Activated CD4-positive, alpha-beta memory T cell treated with anti-CD3 and anti-CD28 coated beads for 36 hours (primary cell): ENCODE measurements at regions not wholly inside any gene's neighbourhood (a gene's known extent, or its start where the extent isn't known, plus 50 kb on each side); places are given as distances from the start of the nearest gene placed in this dataset.

Source experiments
- CTCF ChIA-PET: fragments of 350-600 bp; sonication (Branson Sonifier 250); formaldehyde crosslinking; loops from one replicate; lab custom pipeline; 2021; ENCODE audit warnings: antibody characterized with exemption, inconsistent platforms; lab: Charles Lee
- POLR2A ChIA-PET: fragments of 350-600 bp; sonication (Branson Sonifier 250); formaldehyde crosslinking; loops from one replicate; lab custom pipeline; 2021; ENCODE audit warnings: antibody characterized with exemption; lab: Charles Lee
- DNase-seq: peaks from one replicate; pipeline ENCODE4 v3.0.0-alpha.2; 2020
- H3K27ac Mint-ChIP-seq: one replicate; pipeline ENCODE4 v1.8.0; 2021; ENCODE audit warnings: mixed read lengths
- H3K27me3 Mint-ChIP-seq: one replicate; pipeline ENCODE4 v1.8.0; 2021; ENCODE audit warnings: mixed read lengths
- H3K36me3 Mint-ChIP-seq: one replicate; pipeline ENCODE4 v1.8.0; 2021; ENCODE audit warnings: mixed read lengths
- H3K4me1 Mint-ChIP-seq: one replicate; pipeline ENCODE4 v1.8.0; 2021; ENCODE audit warnings: low read depth, mixed read lengths
- H3K4me3 Mint-ChIP-seq: one replicate; pipeline ENCODE4 v1.8.0; 2021; ENCODE audit warnings: mild to moderate bottlenecking, mixed read lengths
- H3K9me3 Mint-ChIP-seq: one replicate; pipeline ENCODE4 v1.8.0; 2021; ENCODE audit warnings: mixed read lengths
- intact Hi-C: fragments of 100-400 bp; cut with micrococcal nuclease; formaldehyde crosslinking; loops from one replicate; pipeline ENCODE4 v1.15.1; 2023

DNA sequence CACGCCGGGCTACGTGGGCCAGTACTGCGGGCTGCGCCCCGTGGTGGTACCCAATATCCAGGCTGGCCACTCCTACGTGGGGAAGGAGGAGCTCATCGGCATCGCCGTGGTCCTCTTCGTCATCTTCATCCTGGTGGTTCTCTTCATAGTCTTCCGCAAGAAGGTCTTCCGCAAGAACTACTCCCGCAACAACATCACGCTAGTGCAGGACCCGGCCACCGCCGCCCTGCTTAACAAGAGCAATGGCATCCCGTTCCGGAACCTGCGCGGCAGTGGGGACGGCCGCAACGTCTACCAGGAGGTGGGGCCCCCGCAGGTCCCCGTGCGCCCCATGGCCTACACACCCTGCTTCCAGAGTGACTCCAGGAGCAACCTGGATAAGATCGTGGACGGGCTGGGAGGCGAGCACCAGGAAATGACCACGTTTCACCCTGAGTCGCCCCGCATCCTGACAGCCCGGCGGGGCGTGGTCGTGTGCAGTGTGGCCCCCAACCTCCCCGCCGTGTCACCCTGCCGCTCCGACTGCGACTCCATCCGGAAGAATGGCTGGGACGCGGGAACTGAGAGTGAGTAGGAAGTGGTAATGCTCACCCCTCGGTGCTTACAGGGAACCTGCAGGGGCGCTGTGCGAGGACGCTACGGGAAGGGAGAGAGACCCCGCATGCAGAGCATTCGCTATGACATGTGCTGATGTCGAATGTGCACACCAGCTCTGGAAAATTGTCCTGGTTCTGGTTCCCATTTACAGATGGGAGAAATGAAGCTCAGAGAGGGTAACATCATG is 86.4 kb upstream of the MTNR1B start:
- POLR2A ChIA-PET, result no interaction called here
- intact Hi-C loops, result no loop called here
- H3K36me3 Mint-ChIP-seq, result no peaks in the 10 kb centered on the region
- H3K4me1 Mint-ChIP-seq, result no peaks in the 10 kb centered on the region
- H3K9me3 Mint-ChIP-seq, result no peaks in the 10 kb centered on the region
- peaks cover 2% of the 10 kb centered on the region for H3K27me3 Mint-ChIP-seq
- H3K27ac Mint-ChIP-seq, result no peak overlapping the region
- DNase-seq, result no peak
- H3K4me3 Mint-ChIP-seq, result no peak overlapping the region
- CTCF ChIA-PET, result no interaction called here

GRCh38 chr11:92885600-92885999 is 83.9 kb upstream of the MTNR1B start:
- H3K27ac Mint-ChIP-seq, result no peak overlapping the region
- H3K4me3 Mint-ChIP-seq, result no peak overlapping the region
- peaks cover 2% of the 10 kb centered on the region for H3K27me3 Mint-ChIP-seq
- ChIA-PET POLR2A (no interaction called here), CTCF (no interaction called here)
- DNase-seq, result no peak
- intact Hi-C loops, result no loop called here
- H3K36me3 Mint-ChIP-seq, result no peaks in the 10 kb centered on the region
- no peaks in the 10 kb centered on the region for H3K9me3 Mint-ChIP-seq
- no peaks in the 10 kb centered on the region for H3K4me1 Mint-ChIP-seq

DNA sequence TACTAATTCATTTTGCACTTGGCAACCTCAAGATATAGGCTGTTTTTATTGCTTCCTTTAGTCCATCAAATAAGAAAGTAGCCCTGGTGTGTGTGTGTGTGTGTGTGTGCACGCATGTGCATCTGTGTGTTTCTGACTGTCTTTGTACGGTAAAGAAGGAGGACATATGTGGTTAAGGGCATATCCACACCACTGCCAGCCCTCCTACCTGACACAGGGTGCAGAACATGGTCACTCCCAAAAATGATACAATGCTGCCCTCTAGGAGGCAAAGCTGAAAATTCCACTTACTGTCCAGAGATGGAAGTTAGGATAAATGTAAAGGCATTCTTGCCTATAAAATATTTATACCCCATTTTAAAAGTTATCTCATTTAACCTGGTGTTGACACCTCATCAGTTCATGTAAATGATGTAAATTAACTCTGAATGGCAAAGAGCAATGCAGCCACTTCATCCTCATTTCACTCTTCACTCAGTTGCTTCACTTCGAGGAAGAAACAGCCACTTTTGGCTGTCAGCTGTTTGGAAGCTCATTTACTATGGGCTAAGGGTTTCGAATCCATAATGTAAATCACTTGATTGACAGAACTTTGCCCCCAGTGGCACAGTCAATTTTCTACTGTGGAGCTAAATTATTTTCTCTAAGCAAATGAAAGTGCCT is 83.1 kb upstream of the MTNR1B start:
- POLR2A ChIA-PET, result no interaction called here
- CTCF ChIA-PET, result interaction anchor here (1.1 kb wide), 1 partner anchor 28 kb away, joined by 4 read pairs; no protein-coding TSS in a partner anchor
- intact Hi-C loops, result no loop called here
- H3K4me3 Mint-ChIP-seq, result no peak overlapping the region
- no peaks in the 10 kb centered on the region for H3K4me1 Mint-ChIP-seq
- H3K36me3 Mint-ChIP-seq, result no peaks in the 10 kb centered on the region
- no peak overlapping the region for H3K27ac Mint-ChIP-seq
- DNase-seq, result no peak
- H3K9me3 Mint-ChIP-seq, result no peaks in the 10 kb centered on the region
- peaks cover 2% of the 10 kb centered on the region for H3K27me3 Mint-ChIP-seq

DNA sequence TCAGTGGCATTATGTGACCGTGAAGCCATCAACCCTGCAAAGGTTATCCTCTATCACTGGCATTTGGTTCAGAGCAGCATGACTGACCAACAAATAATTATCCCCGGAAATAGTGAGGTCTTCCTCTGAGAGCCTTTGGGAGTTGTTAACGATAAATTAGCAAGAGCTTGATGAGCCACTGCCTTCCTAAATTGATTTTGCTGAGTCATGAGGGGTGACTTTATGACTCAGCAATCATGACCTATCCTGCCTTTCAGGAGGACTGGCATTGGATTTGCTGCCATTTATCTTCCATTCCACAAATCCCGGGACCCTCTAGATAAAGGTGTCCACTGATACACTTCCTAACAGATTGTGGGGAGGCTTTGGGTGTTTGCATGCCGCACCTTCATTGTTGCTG is 80.8 kb upstream of the MTNR1B start:
- no peak overlapping the region for H3K4me3 Mint-ChIP-seq

DNA sequence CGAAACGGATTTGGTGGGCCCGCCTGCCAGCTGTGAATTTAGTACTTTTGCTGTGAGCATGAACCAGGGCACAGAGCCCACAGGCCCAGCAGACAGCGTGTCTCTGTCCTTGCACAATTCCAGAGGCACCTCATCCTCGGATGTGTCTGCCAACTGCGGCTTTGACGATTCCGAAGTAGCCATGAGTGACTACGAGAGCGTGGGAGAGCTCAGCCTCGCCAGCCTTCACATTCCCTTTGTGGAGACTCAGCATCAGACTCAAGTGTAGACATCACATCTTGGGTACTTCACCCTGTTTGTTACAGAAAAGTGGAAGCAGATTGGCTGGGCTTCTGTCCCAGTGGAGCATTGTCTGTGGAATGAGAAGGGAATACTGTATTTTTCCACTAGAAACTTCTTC is 78.6 kb upstream of the MTNR1B start:
- Mint-ChIP-seq H3K9me3 (no peaks in the 10 kb centered on the region), H3K27ac (no peak overlapping the region)
- POLR2A ChIA-PET, result no interaction called here

More for the DNA sequence above, 80.8 kb upstream of the MTNR1B start:
- ChIA-PET CTCF (no interaction called here), POLR2A (no interaction called here)
- H3K4me1 Mint-ChIP-seq, result no peaks in the 10 kb centered on the region
- no peak for DNase-seq
- H3K27me3 Mint-ChIP-seq, result peaks cover under 1% of the 10 kb centered on the region
- H3K36me3 Mint-ChIP-seq, result no peaks in the 10 kb centered on the region
- intact Hi-C loops, result no loop called here
- H3K27ac Mint-ChIP-seq, result no peak overlapping the region
- H3K9me3 Mint-ChIP-seq, result no peaks in the 10 kb centered on the region

DNA sequence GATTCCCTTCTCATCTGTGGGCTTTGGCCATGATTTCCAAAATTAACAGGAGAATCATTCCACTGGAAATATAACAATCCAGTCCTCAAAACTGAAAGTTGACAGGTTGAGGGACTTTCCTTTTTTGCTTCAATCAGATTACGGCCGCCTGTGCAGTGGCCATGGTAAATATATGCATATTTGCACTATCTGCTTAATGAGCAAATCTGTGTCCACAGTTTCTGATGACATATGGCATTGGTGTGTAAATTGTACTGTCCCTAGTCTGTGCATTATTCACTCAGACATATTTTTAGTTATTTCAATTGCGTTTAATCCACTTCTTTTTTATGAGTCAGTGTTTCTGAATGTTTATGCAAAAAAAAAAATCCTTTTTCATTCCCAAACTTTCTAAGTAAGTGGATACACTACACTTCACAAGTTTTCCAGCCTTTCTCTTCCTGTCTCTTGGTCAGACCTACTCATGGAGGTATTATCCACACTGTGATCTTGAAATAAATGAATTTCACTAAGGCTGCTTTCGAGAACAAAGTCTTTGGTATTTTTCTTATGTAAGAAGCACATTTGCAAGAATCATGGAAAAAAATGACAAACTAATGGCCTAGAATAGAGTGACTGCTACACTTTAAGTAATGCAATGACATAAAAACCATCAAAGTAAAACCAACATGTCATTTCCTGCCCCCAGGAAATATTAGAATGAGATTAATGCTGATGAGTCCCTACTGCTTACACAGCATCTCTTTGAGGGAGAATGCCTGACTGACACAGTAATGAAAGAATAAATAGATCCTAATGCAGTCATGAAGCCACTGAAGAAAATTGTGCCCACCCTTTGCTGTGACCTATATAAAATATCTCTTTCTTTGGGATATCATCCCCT is 76.4 kb upstream of the MTNR1B start:
- intact Hi-C loops, result no loop called here
- no peaks in the 10 kb centered on the region for H3K4me1 Mint-ChIP-seq
- no peak overlapping the region for H3K27ac Mint-ChIP-seq
- H3K36me3 Mint-ChIP-seq, result no peaks in the 10 kb centered on the region
- POLR2A ChIA-PET, result no interaction called here
- CTCF ChIA-PET, result no interaction called here
- H3K27me3 Mint-ChIP-seq, result peaks cover 2% of the 10 kb centered on the region
- no peak overlapping the region for H3K4me3 Mint-ChIP-seq
- no peak for DNase-seq
- H3K9me3 Mint-ChIP-seq, result no peaks in the 10 kb centered on the region

More for the DNA sequence above, 78.6 kb upstream of the MTNR1B start:
- Mint-ChIP-seq H3K4me3 (no peak overlapping the region), H3K36me3 (no peaks in the 10 kb centered on the region), H3K4me1 (no peaks in the 10 kb centered on the region), H3K27me3 (no peaks in the 10 kb centered on the region)
- intact Hi-C loops, result no loop called here
- DNase-seq, result no peak
- CTCF ChIA-PET, result no interaction called here

GRCh38 chr11:92894197-92894596 is 75.3 kb upstream of the MTNR1B start:
- no peak overlapping the region for H3K27ac Mint-ChIP-seq
- POLR2A ChIA-PET, result no interaction called here
- no peaks in the 10 kb centered on the region for H3K36me3 Mint-ChIP-seq
- no peak for DNase-seq
- H3K4me1 Mint-ChIP-seq, result no peaks in the 10 kb centered on the region
- no peak overlapping the region for H3K4me3 Mint-ChIP-seq
- H3K9me3 Mint-ChIP-seq, result no peaks in the 10 kb centered on the region
- intact Hi-C loops, result no loop called here
- CTCF ChIA-PET, result no interaction called here
- peaks cover 2% of the 10 kb centered on the region for H3K27me3 Mint-ChIP-seq

GRCh38 chr11:92897487-92897886 is 72.0 kb upstream of the MTNR1B start:
- ChIA-PET CTCF (no interaction called here), POLR2A (no interaction called here)
- Mint-ChIP-seq H3K4me3 (no peak overlapping the region), H3K36me3 (no peaks in the 10 kb centered on the region), H3K9me3 (no peaks in the 10 kb centered on the region), H3K27me3 (peaks cover 2% of the 10 kb centered on the region), H3K27ac (no peak overlapping the region), H3K4me1 (no peaks in the 10 kb centered on the region)
- no peak for DNase-seq
- intact Hi-C loops, result no loop called here

DNA sequence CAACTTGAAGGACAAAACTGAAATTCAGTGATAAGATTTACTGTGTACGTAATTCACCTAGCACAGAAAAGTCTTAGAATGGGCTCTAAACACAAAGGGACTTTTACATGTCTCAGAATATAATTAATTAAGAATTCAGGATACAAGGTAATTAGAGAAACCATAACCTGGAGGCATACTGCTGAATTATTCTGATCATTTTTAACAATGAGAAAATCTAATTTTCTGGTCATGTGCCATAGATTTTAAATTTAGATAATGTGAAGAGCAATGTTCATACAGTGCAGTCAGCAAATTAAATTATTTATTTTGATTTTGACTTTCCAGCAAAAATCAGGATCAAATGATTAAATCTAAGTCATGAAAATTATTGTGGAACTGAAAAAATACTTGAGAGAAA is 67.0 kb upstream of the MTNR1B start:
- Mint-ChIP-seq H3K36me3 (no peaks in the 10 kb centered on the region), H3K4me3 (no peak overlapping the region), H3K27me3 (no peaks in the 10 kb centered on the region), H3K4me1 (no peaks in the 10 kb centered on the region), H3K9me3 (no peaks in the 10 kb centered on the region), H3K27ac (no peak overlapping the region)
- POLR2A ChIA-PET, result no interaction called here
- no peak for DNase-seq
- CTCF ChIA-PET, result no interaction called here
- intact Hi-C loops, result no loop called here

GRCh38 chr11:92907671-92908070 is 61.8 kb upstream of the MTNR1B start:
- H3K4me3 Mint-ChIP-seq, result no peak overlapping the region
- DNase-seq, result no peak
- no peaks in the 10 kb centered on the region for H3K9me3 Mint-ChIP-seq
- H3K27me3 Mint-ChIP-seq, result no peaks in the 10 kb centered on the region
- no peaks in the 10 kb centered on the region for H3K4me1 Mint-ChIP-seq
- POLR2A ChIA-PET, result no interaction called here
- H3K36me3 Mint-ChIP-seq, result no peaks in the 10 kb centered on the region
- intact Hi-C loops, result no loop called here
- no peak overlapping the region for H3K27ac Mint-ChIP-seq
- CTCF ChIA-PET, result no interaction called here

DNA sequence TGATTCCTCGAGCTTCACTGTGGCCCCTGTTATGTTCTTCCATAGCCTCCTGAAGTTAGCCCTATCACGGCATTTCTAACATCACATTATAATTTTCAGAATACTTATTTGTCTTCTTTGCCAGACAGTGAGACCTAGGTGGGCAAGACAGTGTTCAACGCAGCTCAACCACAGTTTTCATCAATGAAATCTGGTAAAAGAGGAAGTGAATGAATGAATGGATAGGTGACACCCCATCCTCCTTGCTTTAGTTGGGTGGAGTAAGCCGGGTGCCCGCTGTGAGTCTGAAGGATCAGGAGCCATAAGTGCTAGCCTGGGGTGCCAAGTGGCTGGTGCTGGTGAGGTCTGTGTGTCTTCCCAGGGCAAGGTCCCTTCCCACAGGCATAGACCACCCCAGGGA is 60.2 kb upstream of the MTNR1B start:
- no peak overlapping the region for H3K27ac Mint-ChIP-seq
- intact Hi-C loops, result no loop called here
- CTCF ChIA-PET, result interaction anchor here (0.8 kb wide), 1 partner anchor 33 kb away, joined by 3 read pairs; no protein-coding TSS in a partner anchor
- POLR2A ChIA-PET, result no interaction called here
- H3K9me3 Mint-ChIP-seq, result no peaks in the 10 kb centered on the region
- H3K27me3 Mint-ChIP-seq, result peaks cover 3% of the 10 kb centered on the region
- no peaks in the 10 kb centered on the region for H3K36me3 Mint-ChIP-seq
- no peak for DNase-seq
- H3K4me1 Mint-ChIP-seq, result no peaks in the 10 kb centered on the region
- no peak overlapping the region for H3K4me3 Mint-ChIP-seq

GRCh38 chr11:92911478-92911877 is 58.0 kb upstream of the MTNR1B start:
- Mint-ChIP-seq H3K4me3 (no peak overlapping the region), H3K4me1 (no peaks in the 10 kb centered on the region), H3K9me3 (no peaks in the 10 kb centered on the region), H3K36me3 (no peaks in the 10 kb centered on the region), H3K27me3 (peaks cover 3% of the 10 kb centered on the region), H3K27ac (no peak overlapping the region)
- POLR2A ChIA-PET, result no interaction called here
- intact Hi-C loops, result no loop called here
- CTCF ChIA-PET, result no interaction called here
- no peak for DNase-seq
